ENCODE measurements at regions not wholly inside any gene's neighbourhood (a gene's known extent, or its start where the extent isn't known, plus 50 kb on each side); places are given as distances from the start of the nearest gene placed in this dataset.
"Not testable (repeated sequence)": the region's sequence is repeated elsewhere in the genome, so short reads cannot be mapped to it uniquely, and the experiment has no call there.

DNA sequence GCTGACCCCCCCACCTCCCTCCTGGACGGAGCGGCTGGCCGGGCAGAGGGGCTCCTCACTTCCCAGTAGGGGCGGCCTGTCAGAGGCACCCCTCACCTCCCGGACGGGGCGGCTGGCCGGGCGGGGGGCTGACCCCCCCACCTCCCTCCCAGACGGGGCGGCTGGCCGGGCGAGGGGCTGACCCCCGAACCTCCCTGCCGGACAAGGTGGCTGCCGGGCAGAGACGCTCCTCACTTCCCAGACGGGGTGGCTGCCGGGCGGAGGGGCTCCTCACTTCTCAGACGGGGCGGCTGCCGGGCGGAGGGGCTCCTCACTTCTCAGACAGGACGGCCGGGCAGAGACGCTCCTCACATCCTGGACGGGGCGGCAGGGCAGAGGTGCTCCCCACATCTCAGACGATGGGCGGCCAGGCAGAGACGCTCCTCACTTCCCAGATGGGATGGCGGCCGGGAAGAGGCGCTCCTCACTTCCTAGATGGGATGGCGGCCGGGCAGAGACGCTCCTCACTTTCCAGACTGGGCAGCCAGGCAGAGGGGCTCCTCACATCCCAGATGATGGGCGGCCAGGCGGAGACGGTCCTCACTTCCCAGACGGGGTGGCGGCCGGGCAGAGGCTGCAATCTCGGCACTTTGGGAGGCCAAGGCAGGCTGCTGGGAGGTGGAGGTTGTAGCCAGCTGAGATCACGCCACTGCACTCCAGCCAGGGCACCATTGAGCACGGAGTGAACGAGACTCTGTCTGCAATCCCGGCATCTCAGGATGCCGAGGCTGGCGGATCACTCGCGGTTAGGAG is 66.2 kb upstream of the PAPPA2 start:
- not testable (repeated sequence) for DNase-seq

DNA sequence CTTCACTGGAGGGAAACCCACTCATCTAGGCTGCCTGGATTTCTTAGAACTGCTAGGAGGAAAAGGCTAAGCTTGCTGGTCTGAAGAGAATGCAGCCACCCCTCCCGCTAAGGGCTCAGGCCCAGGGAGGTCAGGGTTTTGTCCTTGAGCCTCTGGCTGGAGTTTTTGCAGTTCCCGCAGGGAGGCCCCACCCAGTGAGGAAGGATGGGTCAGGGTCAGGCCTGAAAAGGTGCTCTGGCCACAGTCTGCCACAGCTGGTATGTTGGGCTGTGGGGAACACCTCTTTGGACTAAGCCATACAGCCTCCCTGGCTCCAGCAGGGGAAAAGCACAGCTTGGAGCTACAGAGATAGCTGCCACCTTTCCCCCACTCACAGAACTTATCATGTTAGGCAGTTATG is 71.4 kb upstream of the PAPPA2 start:
- no peak for DNase-seq

DNA sequence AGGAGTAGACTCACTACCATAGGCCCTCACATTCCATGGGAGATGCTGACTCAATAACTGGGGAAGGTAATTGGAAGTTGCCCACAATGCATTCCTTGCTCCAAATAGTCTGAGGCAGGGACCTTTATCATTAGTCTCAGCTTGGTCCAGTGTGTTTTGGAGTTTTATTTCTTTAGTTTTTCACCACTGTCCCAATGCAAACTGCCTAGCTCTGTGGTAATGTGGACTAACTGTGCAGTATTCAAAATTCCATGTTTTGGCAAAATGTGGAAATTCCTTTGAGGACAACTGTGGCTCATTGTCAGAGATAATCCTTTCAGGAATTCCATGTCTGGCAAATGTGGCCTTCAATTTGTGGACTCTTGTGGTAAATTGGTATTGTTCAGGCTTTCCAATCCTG is 78.1 kb upstream of the PAPPA2 start:
- no peak for DNase-seq

GRCh38 chr1:176382163-176382562 is 80.8 kb upstream of the PAPPA2 start:
- no peak for DNase-seq

- DNase-seq = no peak
Measured at GRCh38 chr1:176379626-176380339, 83.2 kb upstream of the PAPPA2 start.

DNA sequence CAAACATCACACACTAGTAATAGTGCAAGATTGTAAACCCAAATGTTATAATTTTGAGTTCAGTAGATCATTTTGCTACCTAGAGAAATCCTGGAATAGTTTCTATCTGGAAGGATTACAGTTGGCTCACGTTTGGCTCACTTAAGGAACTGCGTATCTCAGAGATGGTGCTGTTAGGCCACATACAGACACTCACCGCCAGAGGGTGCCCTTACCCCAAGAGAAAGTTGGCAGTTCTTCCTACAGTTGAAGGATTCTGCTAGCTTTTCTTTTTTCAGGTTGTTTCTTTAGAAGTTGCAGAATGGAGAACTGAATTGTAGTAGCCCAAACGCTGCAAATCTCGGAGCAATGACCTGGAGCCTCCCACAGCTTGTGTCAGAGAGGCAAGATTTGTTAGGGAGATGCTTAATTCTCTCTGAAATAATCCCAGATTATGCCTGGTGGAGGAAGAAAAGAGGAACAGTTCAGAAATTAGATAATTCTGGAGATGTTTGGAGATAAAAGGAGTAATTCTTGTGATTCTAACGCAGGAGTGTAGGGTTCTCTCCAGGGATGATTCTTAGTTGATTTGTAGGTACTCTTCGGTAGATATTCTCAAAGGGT is 87.9 kb upstream of the PAPPA2 start:
- DNase-seq = peak; percentile 59 to 82 (median 76)

DNA sequence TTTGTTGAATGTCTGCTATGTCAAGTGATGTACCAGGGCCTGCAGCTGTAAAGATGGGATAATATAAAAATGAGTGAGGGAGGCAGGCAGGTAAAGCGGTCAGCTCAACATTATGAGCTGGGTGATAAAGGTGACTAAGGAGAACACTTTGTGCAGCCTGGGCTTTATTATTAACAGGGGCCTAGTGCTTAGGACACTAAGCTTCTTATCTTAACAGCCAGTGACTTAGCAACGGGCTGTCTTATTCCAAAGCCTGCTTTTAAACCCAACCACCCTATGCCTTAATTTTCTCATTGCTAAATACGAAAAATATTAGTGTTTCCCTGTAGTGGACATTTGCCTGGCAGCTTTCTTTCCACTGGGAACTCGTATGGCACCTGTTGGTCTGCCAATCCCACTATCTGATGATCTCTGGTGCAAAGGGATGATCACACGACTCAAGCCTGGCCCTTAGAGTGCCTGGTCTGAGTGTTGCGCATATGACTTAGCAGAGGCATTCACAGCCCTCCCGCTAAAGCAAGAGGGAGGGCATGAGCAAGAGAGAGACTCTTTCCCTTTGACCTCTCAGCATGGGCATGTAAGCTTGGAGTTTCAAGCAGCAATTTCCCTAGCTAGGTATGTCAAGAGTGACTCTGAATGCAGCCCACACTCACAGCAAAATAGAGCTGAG is 98.6 kb upstream of the PAPPA2 start:
- DNase-seq = no peak

GRCh38 chr1:176349135-176349715 is 113.8 kb upstream of the PAPPA2 start:
- not testable (repeated sequence) for DNase-seq

- DNase-seq = no peak
Measured at GRCh38 chr1:176341656-176342055, 121.3 kb upstream of the PAPPA2 start.

- DNase-seq = peak in 1 of 3 donors; percentile 12
Measured at GRCh38 chr1:176338877-176339276, 124.1 kb upstream of the PAPPA2 start.

DNA sequence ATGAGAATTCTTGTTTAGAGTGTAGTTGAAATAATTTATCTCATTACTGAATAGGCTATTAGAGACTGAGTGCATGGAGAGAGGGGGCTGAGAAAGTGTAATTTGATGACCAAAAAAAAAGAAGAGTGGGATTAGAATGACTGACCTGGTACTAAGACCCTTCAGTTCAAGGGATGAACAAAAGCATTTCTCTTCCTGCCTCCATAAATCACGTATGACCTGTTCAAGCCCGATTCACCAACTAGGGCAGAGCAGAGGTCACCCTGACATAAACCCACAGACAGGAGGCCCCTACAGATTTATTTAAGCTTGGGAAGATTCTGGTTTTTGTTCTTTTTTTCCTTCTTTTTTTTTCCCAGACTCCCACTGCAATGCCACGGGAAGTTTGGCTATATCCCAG is 123.7 kb upstream of the COP1 start:
- no peak for DNase-seq

DNA sequence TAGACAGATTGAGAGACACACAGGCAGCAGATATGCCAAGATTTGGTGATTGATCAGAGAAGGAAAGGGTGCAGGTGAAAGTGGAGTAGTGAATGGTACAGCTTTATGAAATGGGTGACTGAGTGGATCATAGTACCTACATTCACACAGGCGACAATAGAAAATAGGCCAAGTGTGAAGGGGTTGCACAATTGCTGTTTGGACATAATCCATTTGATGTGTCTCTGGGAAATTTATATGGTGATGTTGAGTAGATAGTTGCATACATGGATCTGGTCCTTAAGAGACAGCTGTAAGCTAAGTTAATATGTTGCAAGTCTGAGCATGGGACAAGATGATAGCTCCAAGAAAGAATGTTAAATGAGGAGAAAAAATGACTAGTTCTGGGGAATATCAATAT is 118.6 kb upstream of the COP1 start:
- no peak for DNase-seq

- no peak for DNase-seq
Measured at GRCh38 chr1:176323472-176323871, 116.4 kb upstream of the COP1 start.

- DNase-seq = no peak
Measured at GRCh38 chr1:176315519-176316220, 108.6 kb upstream of the COP1 start.

DNA sequence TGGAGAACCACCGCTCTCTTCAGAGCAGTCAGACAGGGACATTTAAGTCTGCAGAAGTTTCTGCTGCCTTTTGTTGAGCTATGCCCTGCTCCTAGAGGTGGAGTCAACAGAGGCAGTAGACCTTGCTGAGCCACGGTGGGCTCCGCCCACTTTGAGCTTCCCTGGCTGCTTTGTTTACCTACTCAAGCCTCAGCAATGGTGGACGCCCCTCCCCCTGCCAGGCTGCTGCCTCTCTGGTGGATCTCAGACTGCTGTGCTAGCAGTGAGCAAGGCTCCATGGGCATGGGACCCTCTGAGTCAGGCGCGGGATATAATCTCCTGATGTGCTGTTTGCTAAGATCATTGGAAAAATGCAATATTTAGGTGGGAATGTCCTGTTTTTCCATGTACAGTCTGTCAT is 89.5 kb upstream of the COP1 start:
- not testable (repeated sequence) for DNase-seq

DNA sequence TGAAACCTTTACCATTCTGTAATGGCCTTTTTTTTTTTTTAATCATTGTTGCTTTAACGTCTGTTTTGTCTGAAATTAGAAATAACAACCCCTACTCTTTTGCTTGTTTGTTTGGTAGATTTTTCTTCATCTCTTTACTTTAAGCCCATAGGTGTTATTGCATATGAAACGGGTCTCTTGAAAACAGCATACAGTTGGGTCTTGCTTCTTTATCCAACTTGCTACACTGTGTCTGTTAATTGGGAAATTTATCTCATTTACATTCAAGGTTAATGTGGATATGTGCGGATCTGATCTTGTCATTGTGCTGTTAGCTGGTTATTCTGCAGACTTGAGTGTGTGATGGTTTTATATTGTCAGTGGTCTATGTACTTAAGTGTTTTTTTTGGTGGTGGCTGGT is 78.9 kb upstream of the COP1 start:
- no peak for DNase-seq

- DNase-seq = no peak
Measured at GRCh38 chr1:176271572-176271971, 64.5 kb upstream of the COP1 start.

Measured in muscle of back (tissue), 3 donors.